Smooth muscle cell (in vitro differentiated cells): ENCODE measurements at regions not wholly inside any gene's neighbourhood (a gene's known extent, or its start where the extent isn't known, plus 50 kb on each side); places are given as distances from the start of the nearest gene placed in this dataset.

Source experiments
- DNase-seq: peaks from one replicate; lab custom pipeline; 2025; ENCODE audit not compliant: unreplicated experiment; lab: John Stamatoyannopoulos, UW
- H2AFZ ChIP-seq: fragments of 200-600 bp; sonication (generic); 2 replicates; pipeline ENCODE4 v1.6.0; 2016; ENCODE audit warnings: antibody characterized with exemption, low read depth, mild to moderate bottlenecking
- H3F3A ChIP-seq: fragments of 200-600 bp; sonication (generic); 2 replicates; pipeline ENCODE4 v1.6.0; 2017; ENCODE audit warnings: antibody characterized with exemption, low read depth
- H3K27ac ChIP-seq: fragments of 200-600 bp; sonication (generic); 2 replicates; pipeline ENCODE4 v1.5.1; 2016; ENCODE audit warnings: low read depth, mild to moderate bottlenecking
- H3K27me3 ChIP-seq: fragments of 200-600 bp; sonication (generic); 2 replicates; pipeline ENCODE4 v1.6.1; 2016; ENCODE audit warnings: low read depth, mild to moderate bottlenecking
- H3K36me3 ChIP-seq: fragments of 200-600 bp; sonication (generic); 2 replicates; pipeline ENCODE4 v1.5.1; 2016; ENCODE audit warnings: low read depth
- H3K4me1 ChIP-seq: fragments of 200-600 bp; sonication (generic); 2 replicates; pipeline ENCODE4 v1.5.1; 2016; ENCODE audit warnings: low read depth
- H3K4me2 ChIP-seq: fragments of 200-600 bp; sonication (generic); 2 replicates; pipeline ENCODE4 v1.6.0; 2016; ENCODE audit warnings: mild to moderate bottlenecking
- H3K4me3 ChIP-seq: fragments of 200-600 bp; sonication (generic); 2 replicates; pipeline ENCODE4 v1.5.1; 2016; ENCODE audit warnings: mild to moderate bottlenecking
- H3K79me2 ChIP-seq: fragments of 200-600 bp; sonication (generic); 2 replicates; pipeline ENCODE4 v1.6.0; 2016; ENCODE audit warnings: low read depth, mild to moderate bottlenecking
- H3K9ac ChIP-seq: fragments of 200-600 bp; sonication (generic); 2 replicates; pipeline ENCODE4 v1.6.0; 2016; ENCODE audit warnings: low read depth
- H3K9me3 ChIP-seq: fragments of 200-600 bp; sonication (generic); replicated peaks from 2 replicates; pipeline ENCODE4 v1.5.1; 2016; ENCODE audit warnings: low read depth
- H4K20me1 ChIP-seq: fragments of 200-600 bp; sonication (generic); 2 replicates; pipeline ENCODE4 v1.6.0; 2016; ENCODE audit warnings: low read depth
- WGBS: methylation state at CpG from one replicate; pipeline ENCODE4 v1.1.7; 2016; ENCODE audit warnings: low lambda C conversion rate; 5-methylcytosine and 5-hydroxymethylcytosine counted together
- TF ChIP-seq, protein P1 (sequence below): fragments of 200-600 bp; sonication (generic); IDR thresholded peaks from 2 replicates; pipeline ENCODE4 v1.5.1; 2017; ENCODE audit warnings: borderline replicate concordance, mild to moderate bottlenecking, antibody characterized with exemption; ENCODE audit not compliant: insufficient read depth, poor library complexity, severe bottlenecking

DNA sequence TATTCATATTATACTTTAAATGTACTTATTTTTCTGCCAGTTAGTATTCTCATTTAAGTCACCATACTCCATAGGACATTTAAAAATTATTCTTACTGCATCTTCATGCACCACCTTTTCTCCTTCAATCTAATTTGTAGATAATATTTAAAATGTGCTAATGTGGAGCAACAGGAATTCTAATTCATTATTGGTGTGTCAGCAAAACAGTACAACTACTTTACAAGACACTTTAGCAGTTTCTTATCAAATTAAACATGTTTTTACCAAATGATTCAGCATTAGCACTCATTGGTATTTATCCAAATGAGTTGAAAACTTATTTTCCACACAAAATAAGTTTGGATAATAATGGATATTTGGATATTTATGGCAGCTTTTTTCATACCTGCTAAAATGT, 1041.8 kb upstream of the ADGRB3 start:
- no peak overlapping the region for H2AFZ ChIP-seq
- H3K9me3 ChIP-seq: no peaks in the 10 kb centered on the region
- no peaks in the 10 kb centered on the region for H3K4me1 ChIP-seq
- H4K20me1 ChIP-seq: no peaks in the 10 kb centered on the region
- H3K36me3 ChIP-seq: no peaks in the 10 kb centered on the region
- no peak overlapping the region for H3K27ac ChIP-seq
- no peak overlapping the region for H3K4me2 ChIP-seq
- no peak for DNase-seq
- no peaks in the 10 kb centered on the region for H3K27me3 ChIP-seq
- H3K9ac ChIP-seq: no peak overlapping the region
- no peak overlapping the region for H3K4me3 ChIP-seq
- TF ChIP-seq, protein P1, sequence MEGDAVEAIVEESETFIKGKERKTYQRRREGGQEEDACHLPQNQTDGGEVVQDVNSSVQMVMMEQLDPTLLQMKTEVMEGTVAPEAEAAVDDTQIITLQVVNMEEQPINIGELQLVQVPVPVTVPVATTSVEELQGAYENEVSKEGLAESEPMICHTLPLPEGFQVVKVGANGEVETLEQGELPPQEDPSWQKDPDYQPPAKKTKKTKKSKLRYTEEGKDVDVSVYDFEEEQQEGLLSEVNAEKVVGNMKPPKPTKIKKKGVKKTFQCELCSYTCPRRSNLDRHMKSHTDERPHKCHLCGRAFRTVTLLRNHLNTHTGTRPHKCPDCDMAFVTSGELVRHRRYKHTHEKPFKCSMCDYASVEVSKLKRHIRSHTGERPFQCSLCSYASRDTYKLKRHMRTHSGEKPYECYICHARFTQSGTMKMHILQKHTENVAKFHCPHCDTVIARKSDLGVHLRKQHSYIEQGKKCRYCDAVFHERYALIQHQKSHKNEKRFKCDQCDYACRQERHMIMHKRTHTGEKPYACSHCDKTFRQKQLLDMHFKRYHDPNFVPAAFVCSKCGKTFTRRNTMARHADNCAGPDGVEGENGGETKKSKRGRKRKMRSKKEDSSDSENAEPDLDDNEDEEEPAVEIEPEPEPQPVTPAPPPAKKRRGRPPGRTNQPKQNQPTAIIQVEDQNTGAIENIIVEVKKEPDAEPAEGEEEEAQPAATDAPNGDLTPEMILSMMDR: no peak
- no peaks in the 10 kb centered on the region for H3F3A ChIP-seq
- no peaks in the 10 kb centered on the region for H3K79me2 ChIP-seq

GRCh38 chr6:67591910-67592309, 1043.2 kb upstream of the ADGRB3 start:
- no peaks in the 10 kb centered on the region for H3K27me3 ChIP-seq
- H3K79me2 ChIP-seq: no peaks in the 10 kb centered on the region
- no peak overlapping the region for H3K9ac ChIP-seq
- TF ChIP-seq, protein P1: no peak
- no peaks in the 10 kb centered on the region for H3K9me3 ChIP-seq
- H2AFZ ChIP-seq: no peak overlapping the region
- no peak overlapping the region for H3K27ac ChIP-seq
- H4K20me1 ChIP-seq: no peaks in the 10 kb centered on the region
- no peaks in the 10 kb centered on the region for H3F3A ChIP-seq
- H3K4me1 ChIP-seq: no peaks in the 10 kb centered on the region
- no peaks in the 10 kb centered on the region for H3K36me3 ChIP-seq
- H3K4me3 ChIP-seq: no peak overlapping the region
- no peak for DNase-seq
- no peak overlapping the region for H3K4me2 ChIP-seq

- H3K9me3 ChIP-seq: no peaks in the 10 kb centered on the region
- no peaks in the 10 kb centered on the region for H3K4me1 ChIP-seq
- 87% methylated on average over 1 of the region's 1 CpG for WGBS
- H4K20me1 ChIP-seq: no peaks in the 10 kb centered on the region
- no peak overlapping the region for H3K4me2 ChIP-seq
- TF ChIP-seq, protein P1: no peak
- H3K27me3 ChIP-seq: no peaks in the 10 kb centered on the region
- no peak overlapping the region for H2AFZ ChIP-seq
- H3K9ac ChIP-seq: no peak overlapping the region
- no peak overlapping the region for H3K27ac ChIP-seq
- no peaks in the 10 kb centered on the region for H3K79me2 ChIP-seq
- no peaks in the 10 kb centered on the region for H3K36me3 ChIP-seq
- DNase-seq: no peak
- no peak overlapping the region for H3K4me3 ChIP-seq
- no peaks in the 10 kb centered on the region for H3F3A ChIP-seq
Measured at GRCh38 chr6:67567842-67568241, 1067.2 kb upstream of the ADGRB3 start.

GRCh38 chr6:67563671-67564070, 1071.4 kb upstream of the ADGRB3 start:
- no peak overlapping the region for H3K4me3 ChIP-seq
- TF ChIP-seq, protein P1: no peak
- H2AFZ ChIP-seq: no peak overlapping the region
- H4K20me1 ChIP-seq: no peaks in the 10 kb centered on the region
- H3K27ac ChIP-seq: no peak overlapping the region
- 78% methylated on average over 5 of the region's 5 CpGs for WGBS
- H3K9me3 ChIP-seq: no peaks in the 10 kb centered on the region
- no peak overlapping the region for H3K9ac ChIP-seq
- no peak for DNase-seq
- H3K4me1 ChIP-seq: no peaks in the 10 kb centered on the region
- H3K79me2 ChIP-seq: no peaks in the 10 kb centered on the region
- no peaks in the 10 kb centered on the region for H3F3A ChIP-seq
- H3K4me2 ChIP-seq: no peak overlapping the region
- H3K27me3 ChIP-seq: no peaks in the 10 kb centered on the region
- no peaks in the 10 kb centered on the region for H3K36me3 ChIP-seq
